ENCODE measurements at regions not wholly inside any gene's neighbourhood (a gene's known extent, or its start where the extent isn't known, plus 50 kb on each side); places are given as distances from the start of the nearest gene placed in this dataset.

- DNase-seq (ENCODE audit: low read depth, low spot score) (no peak), ATAC-seq (no peak)
- no peak overlapping the region for H3K9ac ChIP-seq (ENCODE audit: low read length)
- H3K27me3 ChIP-seq (ENCODE audit: insufficient read depth, low read length), result no peaks in the 10 kb centered on the region
- H3K36me3 ChIP-seq (ENCODE audit: control insufficient read depth in 1 of 2, insufficient read depth in 2 of 2, low read length in 2 of 2), result no peaks in the 10 kb centered on the region
- no peak overlapping the region for H3K27ac ChIP-seq (ENCODE audit: low read depth, low read length)
- H4K20me1 ChIP-seq (ENCODE audit: insufficient read depth), result no peaks in the 10 kb centered on the region
- intact Hi-C loops (cut with micrococcal nuclease), result no loop called here
- no peak overlapping the region for H3K4me2 ChIP-seq (ENCODE audit: low read length)
- no peak overlapping the region for H2AFZ ChIP-seq (ENCODE audit: low read depth, low read length, poor library complexity, severe bottlenecking)
- no peaks in the 10 kb centered on the region for H3K79me2 ChIP-seq (ENCODE audit: insufficient read depth, low read length)
- ChIA-PET RAD21 (ENCODE audit: low non-redundant PET in 1 of 2, low total read pairs in 2 of 2, uncharacterized antibody in 2 of 2, unreplicated experiment in 2 of 2) (no interaction called here), CTCF (no interaction called here), POLR2A (no interaction called here)
- BruUV-seq (replicated peaks), result no TSS peak
- H3K9me3 ChIP-seq (ENCODE audit: control insufficient read depth in 1 of 2, insufficient read depth in 1 of 2, low read depth in 1 of 2, low read length in 2 of 2), result no peaks in the 10 kb centered on the region
- no peaks in the 10 kb centered on the region for H3K4me1 ChIP-seq (ENCODE audit: control insufficient read depth in 1 of 2, insufficient read depth in 2 of 2, low read length in 2 of 2)
- H3K9me2 ChIP-seq (ENCODE audit: insufficient read depth), result no peaks in the 10 kb centered on the region
- TF ChIP-seq SRF (IDR thresholded peaks at IDR 0.05; ENCODE audit: low read depth), result no peak
- H3K4me3 ChIP-seq (replicated peaks in 1 of 2; ENCODE audit: low read depth in 1 of 2, low read length in 2 of 2), result no peak overlapping the region
These were observed 276.5 kb upstream of the ERCC4 start for GRCh38 chr16:13643412-13643811.

GRCh38 chr16:13645601-13646245 is 274.2 kb upstream of the ERCC4 start:
- intact Hi-C loops (cut with micrococcal nuclease), result no loop called here
- ChIA-PET POLR2A (no interaction called here), RAD21 (ENCODE audit: low non-redundant PET in 1 of 2, low total read pairs in 2 of 2, uncharacterized antibody in 2 of 2, unreplicated experiment in 2 of 2) (no interaction called here), CTCF (no interaction called here)
- H3K36me3 ChIP-seq (ENCODE audit: control insufficient read depth in 1 of 2, insufficient read depth in 2 of 2, low read length in 2 of 2), result no peaks in the 10 kb centered on the region
- no peaks in the 10 kb centered on the region for H3K79me2 ChIP-seq (ENCODE audit: insufficient read depth, low read length)
- H3K4me2 ChIP-seq (ENCODE audit: low read length), result no peak overlapping the region
- BruUV-seq (replicated peaks), result no TSS peak
- H3K4me1 ChIP-seq (ENCODE audit: control insufficient read depth in 1 of 2, insufficient read depth in 2 of 2, low read length in 2 of 2), result no peaks in the 10 kb centered on the region
- ATAC-seq, result no peak
- H2AFZ ChIP-seq (ENCODE audit: low read depth, low read length, poor library complexity, severe bottlenecking), result no peak overlapping the region
- H3K9me2 ChIP-seq (ENCODE audit: insufficient read depth), result no peaks in the 10 kb centered on the region
- no peaks in the 10 kb centered on the region for H4K20me1 ChIP-seq (ENCODE audit: insufficient read depth)
- no peak overlapping the region for H3K27ac ChIP-seq (ENCODE audit: low read depth, low read length)
- no peaks in the 10 kb centered on the region for H3K27me3 ChIP-seq (ENCODE audit: insufficient read depth, low read length)
- H3K9ac ChIP-seq (ENCODE audit: low read length), result no peak overlapping the region
- H3K9me3 ChIP-seq (ENCODE audit: control insufficient read depth in 1 of 2, insufficient read depth in 1 of 2, low read depth in 1 of 2, low read length in 2 of 2), result no peaks in the 10 kb centered on the region
- DNase-seq (ENCODE audit: low read depth, low spot score), result no peak
- no peak overlapping the region for H3K4me3 ChIP-seq (replicated peaks in 1 of 2; ENCODE audit: low read depth in 1 of 2, low read length in 2 of 2)
- no peak for TF ChIP-seq EZH2 (IDR thresholded peaks at IDR 0.05)
- no peak for TF ChIP-seq TCF7L2 (IDR thresholded peaks at IDR 0.05; ENCODE audit: borderline replicate concordance, extremely low read depth, insufficient read depth, insufficient read length)
- TF ChIP-seq SP1 (IDR thresholded peaks at IDR 0.05; ENCODE audit: low read depth), result no peak
- TF ChIP-seq ZBTB33 (IDR thresholded peaks at IDR 0.05; ENCODE audit: extremely low read depth, insufficient replicate concordance, low read length), result no peak
- TF ChIP-seq MAX (IDR thresholded peaks at IDR 0.05), result no peak
- TF ChIP-seq SRF (IDR thresholded peaks at IDR 0.05; ENCODE audit: low read depth), result no peak
- no peak for TF ChIP-seq REST (IDR thresholded peaks at IDR 0.05; ENCODE audit: low read depth)
- TF ChIP-seq RAD21 (IDR thresholded peaks at IDR 0.05; ENCODE audit: low read depth), result no peak
- TF ChIP-seq CTCF (IDR thresholded peaks at IDR 0.05 in 2 of 3, conservative IDR thresholded peaks at IDR 0.05 in 1 of 3; ENCODE audit: borderline replicate concordance in 1 of 3, insufficient read depth in 1 of 3, low read depth in 2 of 3, low read length in 2 of 3), result no peak
- TF ChIP-seq POLR2A (IDR thresholded peaks at IDR 0.05; ENCODE audit: borderline replicate concordance, extremely low read depth, insufficient read depth, insufficient read length), result no peak
- no peak for TF ChIP-seq CEBPB (IDR thresholded peaks at IDR 0.05; ENCODE audit: low read depth)
- TF ChIP-seq ELF1 (IDR thresholded peaks at IDR 0.05; ENCODE audit: borderline replicate concordance, low read depth), result no peak
